Neural cell (in vitro differentiated cells): ENCODE measurements at regions not wholly inside any gene's neighbourhood (a gene's known extent, or its start where the extent isn't known, plus 50 kb on each side); places are given as distances from the start of the nearest gene placed in this dataset.

Experiments used
- CTCF ChIP-seq: fragments of 450-650 bp; IDR thresholded peaks from 2 replicates; pipeline ENCODE4 v1.5.1; 2014; ENCODE audit warnings: antibody characterized with exemption, mild to moderate bottlenecking, moderate library complexity; ENCODE audit not compliant: poor library complexity, severe bottlenecking
- EP300 ChIP-seq: fragments of 450-650 bp; conservative IDR thresholded peaks from 2 replicates; pipeline ENCODE4 v1.6.1; 2014; ENCODE audit warnings: antibody characterized with exemption, mild to moderate bottlenecking, moderate library complexity; ENCODE audit not compliant: poor library complexity, severe bottlenecking
- RAD21 ChIP-seq: fragments of 450-650 bp; conservative IDR thresholded peaks from 2 replicates; pipeline ENCODE4 v1.6.1; 2014; ENCODE audit warnings: antibody characterized with exemption, mild to moderate bottlenecking, moderate library complexity
- SMC3 ChIP-seq: fragments of 450-650 bp; conservative IDR thresholded peaks from 2 replicates; pipeline ENCODE4 v1.6.1; 2014; ENCODE audit warnings: antibody characterized with exemption, mild to moderate bottlenecking, moderate library complexity; ENCODE audit not compliant: poor library complexity

- TF ChIP-seq CTCF (no peak), EP300 (no peak), RAD21 (no peak), SMC3 (no peak)
Measured at GRCh38 chr4:25505637-25505991, 128.6 kb downstream of the ANAPC4 start.
